H4 (cell line): ENCODE measurements at regions not wholly inside any gene's neighbourhood (a gene's known extent, or its start where the extent isn't known, plus 50 kb on each side); places are given as distances from the start of the nearest gene placed in this dataset.
"Not testable (repeated sequence)": the region's sequence is repeated elsewhere in the genome, so short reads cannot be mapped to it uniquely, and the experiment has no call there.

ENCODE experiments used
- DNase-seq: peaks from one replicate; pipeline ENCODE4 v3.0.0-alpha.2; 2015; ENCODE audit warnings: low spot score

GRCh38 chr14:38047195-38047902, 160.4 kb upstream of the SSTR1 start:
- no peak for DNase-seq

- DNase-seq = no peak
These were observed 154.0 kb upstream of the SSTR1 start for GRCh38 chr14:38053666-38054065.

GRCh38 chr14:38056270-38056669, 151.4 kb upstream of the SSTR1 start:
- DNase-seq = peak; percentile 27

GRCh38 chr14:38062223-38062622, 145.5 kb upstream of the SSTR1 start:
- not testable (repeated sequence) for DNase-seq

- DNase-seq = no peak
These were observed 143.9 kb upstream of the SSTR1 start for GRCh38 chr14:38063711-38064320.

GRCh38 chr14:38065106-38065762, 142.5 kb upstream of the SSTR1 start:
- peak; percentile 11 for DNase-seq

GRCh38 chr14:38070061-38070588, 137.6 kb upstream of the SSTR1 start:
- DNase-seq = no peak

GRCh38 chr14:38073641-38074040, 134.1 kb upstream of the SSTR1 start:
- DNase-seq = peak; percentile 23

GRCh38 chr14:38074081-38074480, 133.6 kb upstream of the SSTR1 start:
- no peak for DNase-seq

- DNase-seq = no peak
These were observed 132.9 kb upstream of the SSTR1 start for GRCh38 chr14:38074754-38075153.

- DNase-seq = peak; percentile 29
These were observed 129.3 kb upstream of the SSTR1 start for GRCh38 chr14:38078393-38078792.

GRCh38 chr14:38079268-38079667, 128.4 kb upstream of the SSTR1 start:
- DNase-seq = no peak

GRCh38 chr14:38079886-38080285, 127.8 kb upstream of the SSTR1 start:
- no peak for DNase-seq

GRCh38 chr14:38080696-38081095, 127.0 kb upstream of the SSTR1 start:
- DNase-seq = no peak

GRCh38 chr14:38083039-38083438, 124.7 kb upstream of the SSTR1 start:
- no peak for DNase-seq

GRCh38 chr14:38089123-38089522, 118.6 kb upstream of the SSTR1 start:
- DNase-seq = no peak

- DNase-seq = no peak
These were observed 117.2 kb upstream of the SSTR1 start for GRCh38 chr14:38090506-38090905.

- DNase-seq = peak; percentile 33
These were observed 109.4 kb upstream of the SSTR1 start for GRCh38 chr14:38098074-38098836.

GRCh38 chr14:38101679-38102078, 106.0 kb upstream of the SSTR1 start:
- DNase-seq = no peak

- DNase-seq = no peak
These were observed 104.0 kb upstream of the SSTR1 start for GRCh38 chr14:38103542-38104225.

- DNase-seq = no peak
These were observed 102.5 kb upstream of the SSTR1 start for GRCh38 chr14:38105106-38105702.
